ENCODE measurements at regions not wholly inside any gene's neighbourhood (a gene's known extent, or its start where the extent isn't known, plus 50 kb on each side); places are given as distances from the start of the nearest gene placed in this dataset.
"Not testable (repeated sequence)": the region's sequence is repeated elsewhere in the genome, so short reads cannot be mapped to it uniquely, and the experiment has no call there.

DNA sequence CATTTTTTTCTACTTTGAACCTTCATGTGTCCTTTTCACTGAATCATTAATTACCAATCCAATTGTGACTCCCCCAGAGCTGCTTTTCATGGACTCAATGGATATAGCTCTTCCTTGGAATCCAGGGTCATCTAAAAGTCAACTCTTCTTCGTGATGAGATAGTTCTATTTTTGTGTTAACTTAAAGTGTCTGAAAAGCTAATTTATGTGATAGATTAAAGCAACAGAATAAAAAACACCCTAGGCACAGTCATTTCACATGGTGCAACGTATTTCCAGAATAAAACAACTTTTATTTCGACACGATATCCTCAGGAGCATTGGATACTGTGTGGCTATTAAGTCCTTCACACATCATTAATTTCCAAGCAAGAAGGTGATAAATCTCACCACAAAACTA is 250.6 kb upstream of the SPHKAP start:
- no peak for DNase-seq
- Histone ChIP-seq H3K4me1 (no peaks in the 10 kb centered on the region), H3K4me3 (ENCODE audit: low read depth, low read length) (no peak overlapping the region), H3K27me3 (no peaks in the 10 kb centered on the region), H3K9me3 (no peaks in the 10 kb centered on the region), H3K36me3 (no peaks in the 10 kb centered on the region)
- TF ChIP-seq, protein P1, sequence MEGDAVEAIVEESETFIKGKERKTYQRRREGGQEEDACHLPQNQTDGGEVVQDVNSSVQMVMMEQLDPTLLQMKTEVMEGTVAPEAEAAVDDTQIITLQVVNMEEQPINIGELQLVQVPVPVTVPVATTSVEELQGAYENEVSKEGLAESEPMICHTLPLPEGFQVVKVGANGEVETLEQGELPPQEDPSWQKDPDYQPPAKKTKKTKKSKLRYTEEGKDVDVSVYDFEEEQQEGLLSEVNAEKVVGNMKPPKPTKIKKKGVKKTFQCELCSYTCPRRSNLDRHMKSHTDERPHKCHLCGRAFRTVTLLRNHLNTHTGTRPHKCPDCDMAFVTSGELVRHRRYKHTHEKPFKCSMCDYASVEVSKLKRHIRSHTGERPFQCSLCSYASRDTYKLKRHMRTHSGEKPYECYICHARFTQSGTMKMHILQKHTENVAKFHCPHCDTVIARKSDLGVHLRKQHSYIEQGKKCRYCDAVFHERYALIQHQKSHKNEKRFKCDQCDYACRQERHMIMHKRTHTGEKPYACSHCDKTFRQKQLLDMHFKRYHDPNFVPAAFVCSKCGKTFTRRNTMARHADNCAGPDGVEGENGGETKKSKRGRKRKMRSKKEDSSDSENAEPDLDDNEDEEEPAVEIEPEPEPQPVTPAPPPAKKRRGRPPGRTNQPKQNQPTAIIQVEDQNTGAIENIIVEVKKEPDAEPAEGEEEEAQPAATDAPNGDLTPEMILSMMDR (IDR thresholded peaks at IDR 0.05; ENCODE audit: low read depth, low read length): no peak

DNA sequence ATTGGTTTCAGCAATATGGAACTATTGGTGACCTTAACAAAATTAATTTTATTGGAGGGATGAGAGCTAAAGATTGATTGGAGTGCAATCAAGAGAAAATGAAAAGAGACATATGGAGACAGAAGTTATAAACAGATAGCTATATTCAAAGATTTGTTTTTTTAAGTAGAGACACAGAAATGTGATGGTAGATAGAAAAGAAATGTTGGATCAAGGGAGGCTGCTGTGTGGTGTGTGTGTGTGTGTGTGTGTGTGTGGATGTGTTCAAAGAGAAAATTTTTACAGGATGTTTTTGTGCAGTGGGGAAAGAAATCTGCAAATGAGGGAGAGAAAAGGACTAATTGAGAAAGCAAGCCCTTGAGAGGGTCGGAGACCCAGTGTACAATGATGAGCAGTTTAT is 249.5 kb upstream of the SPHKAP start:
- TF ChIP-seq, protein P1 (IDR thresholded peaks at IDR 0.05; ENCODE audit: low read depth, low read length): no peak

DNA sequence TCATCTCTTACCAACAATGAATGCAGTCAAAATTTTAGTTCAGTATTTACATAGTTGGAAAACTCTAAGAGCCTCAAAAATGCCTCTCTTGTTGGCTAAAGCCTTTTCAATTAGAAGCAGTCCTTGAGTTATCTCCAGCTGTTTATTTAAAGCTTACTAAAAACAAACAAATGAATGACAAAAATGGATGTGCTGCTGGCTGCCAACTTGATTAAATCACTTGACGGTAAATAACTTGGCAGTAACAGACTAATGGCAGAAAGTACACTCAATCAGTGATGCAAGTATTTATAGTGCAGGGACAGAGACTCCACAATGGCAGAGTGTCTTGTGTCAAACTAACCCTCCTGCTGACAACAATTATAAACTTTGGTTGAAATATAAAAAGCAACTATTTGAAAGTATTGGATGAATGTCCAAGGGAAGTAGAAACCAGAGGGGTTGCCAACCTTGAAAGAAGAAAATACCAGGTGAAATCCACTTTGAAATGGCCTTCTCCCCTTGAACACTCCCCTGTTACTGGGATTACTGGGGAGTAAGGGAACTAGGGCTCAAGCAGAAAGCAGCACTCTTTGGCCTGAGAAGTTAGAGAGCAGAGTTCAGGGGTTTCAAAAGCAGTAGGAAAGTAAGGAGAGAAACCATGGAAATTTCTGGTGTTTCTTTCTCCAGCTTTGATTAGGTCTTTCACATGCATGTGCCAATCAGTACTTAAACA is 245.2 kb upstream of the SPHKAP start:
- Histone ChIP-seq H3K36me3 (no peaks in the 10 kb centered on the region), H3K4me3 (ENCODE audit: low read depth, low read length) (no peak overlapping the region), H3K9me3 (no peaks in the 10 kb centered on the region), H3K27me3 (no peaks in the 10 kb centered on the region), H3K4me1 (no peaks in the 10 kb centered on the region)
- no peak for DNase-seq
- TF ChIP-seq, protein P1 (IDR thresholded peaks at IDR 0.05; ENCODE audit: low read depth, low read length): no peak

More for the DNA sequence above, 249.5 kb upstream of the SPHKAP start:
- H3K36me3 ChIP-seq: no peaks in the 10 kb centered on the region
- H3K4me3 ChIP-seq (ENCODE audit: low read depth, low read length): no peak overlapping the region
- no peaks in the 10 kb centered on the region for H3K4me1 ChIP-seq
- no peaks in the 10 kb centered on the region for H3K27me3 ChIP-seq
- H3K9me3 ChIP-seq: no peaks in the 10 kb centered on the region
- no peak for DNase-seq

DNA sequence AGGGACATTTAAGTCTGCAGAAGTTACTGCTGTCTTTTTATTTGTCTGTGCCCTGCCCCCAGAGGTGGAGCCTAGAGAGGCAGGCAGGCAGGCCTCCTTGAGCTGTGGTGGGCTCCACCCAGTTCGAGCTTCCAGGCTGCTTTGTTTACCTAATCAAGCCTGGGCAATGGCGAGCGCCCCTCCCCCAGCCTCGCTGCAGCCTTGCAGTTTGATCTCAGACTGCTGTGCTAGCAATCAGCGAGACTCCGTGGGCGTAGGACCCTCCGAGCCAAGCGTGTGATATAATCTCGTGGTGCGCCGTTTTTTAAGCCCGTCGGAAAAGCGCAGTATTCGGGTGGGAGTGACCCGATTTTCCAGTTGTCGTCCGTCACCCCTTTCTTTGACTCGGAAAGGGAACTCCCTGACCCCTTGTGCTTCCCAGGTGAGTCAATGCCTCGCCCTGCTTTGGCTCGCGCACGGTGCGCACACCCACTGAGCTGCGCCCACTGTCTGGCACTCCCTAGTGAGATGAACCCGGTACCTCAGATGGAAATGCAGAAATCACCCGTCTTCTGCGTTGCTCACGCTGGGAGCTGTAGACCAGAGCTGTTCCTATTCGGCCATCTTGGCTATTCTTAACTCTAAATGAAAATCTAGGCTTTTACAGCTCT is 244.0 kb upstream of the SPHKAP start:
- not testable (repeated sequence) for H3K4me1 ChIP-seq; H3K9me3 ChIP-seq; DNase-seq; H3K4me3 ChIP-seq (ENCODE audit: low read depth, low read length); H3K36me3 ChIP-seq; H3K27me3 ChIP-seq

DNA sequence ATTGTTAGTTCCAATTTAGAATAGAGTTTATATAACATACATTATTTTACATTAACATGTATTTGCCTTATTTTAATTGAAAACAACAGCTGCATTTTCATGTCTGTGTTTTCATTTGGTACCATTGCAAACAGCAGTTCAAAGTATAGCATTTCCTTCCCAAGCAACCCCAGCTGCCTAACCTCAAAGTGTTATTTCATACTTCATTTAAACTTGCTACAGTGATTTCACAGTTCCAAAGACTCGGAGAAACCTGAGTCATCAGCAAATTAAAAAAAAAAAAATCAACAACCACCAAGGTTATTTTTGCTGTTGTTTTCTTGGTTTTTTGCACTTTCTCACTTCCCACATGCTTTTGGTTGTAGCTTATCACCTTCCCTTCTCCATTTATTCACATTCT is 236.5 kb upstream of the SPHKAP start:
- Histone ChIP-seq H3K4me3 (ENCODE audit: low read depth, low read length) (no peak overlapping the region), H3K9me3 (no peaks in the 10 kb centered on the region), H3K27me3 (no peaks in the 10 kb centered on the region), H3K36me3 (no peaks in the 10 kb centered on the region), H3K4me1 (no peaks in the 10 kb centered on the region)
- no peak for DNase-seq
- TF ChIP-seq, protein P1 (IDR thresholded peaks at IDR 0.05; ENCODE audit: low read depth, low read length): no peak

DNA sequence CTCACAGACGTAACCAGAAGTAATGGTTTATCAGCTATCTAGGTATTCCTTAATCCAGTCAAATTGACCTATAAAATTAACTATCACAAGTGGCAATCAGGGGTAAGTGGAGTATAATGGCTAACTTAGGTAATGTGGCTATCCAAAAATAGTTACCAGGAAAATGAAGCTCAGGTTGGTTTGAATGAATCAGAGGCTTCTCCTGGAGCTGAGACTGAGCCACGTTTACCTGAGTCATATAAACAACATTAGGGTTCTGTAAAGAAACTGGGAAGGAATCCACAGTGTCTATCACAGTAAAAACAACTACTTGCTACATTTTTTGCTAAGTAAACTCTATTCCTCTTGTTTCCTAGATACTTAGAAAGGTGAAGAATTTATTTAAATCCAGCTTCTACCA is 236.0 kb upstream of the SPHKAP start:
- TF ChIP-seq, protein P1 (IDR thresholded peaks at IDR 0.05; ENCODE audit: low read depth, low read length): no peak
- no peaks in the 10 kb centered on the region for H3K9me3 ChIP-seq
- no peaks in the 10 kb centered on the region for H3K36me3 ChIP-seq
- DNase-seq: no peak
- H3K4me3 ChIP-seq (ENCODE audit: low read depth, low read length): no peak overlapping the region
- no peaks in the 10 kb centered on the region for H3K27me3 ChIP-seq
- no peaks in the 10 kb centered on the region for H3K4me1 ChIP-seq
